ENCODE measurements at regions not wholly inside any gene's neighbourhood (a gene's known extent, or its start where the extent isn't known, plus 50 kb on each side); places are given as distances from the start of the nearest gene placed in this dataset.

- Mint-ChIP-seq H3K4me1 (no peaks in the 10 kb centered on the region), H3K9me3 (ENCODE audit: low read depth) (no peaks in the 10 kb centered on the region), H3K27ac (no peak overlapping the region), H3K27me3 (no peaks in the 10 kb centered on the region), H3K36me3 (ENCODE audit: low read depth) (no peaks in the 10 kb centered on the region), H3K4me3 (no peak overlapping the region)
- ChIA-PET CTCF (no interaction called here), POLR2A (interaction anchor here (0.7 kb wide), 1 partner anchor 163 kb away, joined by 5 read pairs; no protein-coding TSS in a partner anchor)
- ATAC-seq, result no peak
- intact Hi-C loops (cut with DNase I, micrococcal nuclease), result no loop called here
- DNase-seq, result no peak
Measured at GRCh38 chr1:110281363-110282290, 57.5 kb upstream of the RBM15 start.

GRCh38 chr1:110282395-110282794 is 56.8 kb upstream of the RBM15 start:
- Mint-ChIP-seq H3K4me3 (no peak overlapping the region), H3K9me3 (ENCODE audit: low read depth) (no peaks in the 10 kb centered on the region), H3K27ac (no peak overlapping the region), H3K36me3 (ENCODE audit: low read depth) (no peaks in the 10 kb centered on the region), H3K4me1 (no peaks in the 10 kb centered on the region), H3K27me3 (no peaks in the 10 kb centered on the region)
- DNase-seq (no peak), ATAC-seq (no peak)
- CTCF ChIA-PET, result no interaction called here
- intact Hi-C loops (cut with DNase I, micrococcal nuclease), result no loop called here
- POLR2A ChIA-PET, result no interaction called here

DNA sequence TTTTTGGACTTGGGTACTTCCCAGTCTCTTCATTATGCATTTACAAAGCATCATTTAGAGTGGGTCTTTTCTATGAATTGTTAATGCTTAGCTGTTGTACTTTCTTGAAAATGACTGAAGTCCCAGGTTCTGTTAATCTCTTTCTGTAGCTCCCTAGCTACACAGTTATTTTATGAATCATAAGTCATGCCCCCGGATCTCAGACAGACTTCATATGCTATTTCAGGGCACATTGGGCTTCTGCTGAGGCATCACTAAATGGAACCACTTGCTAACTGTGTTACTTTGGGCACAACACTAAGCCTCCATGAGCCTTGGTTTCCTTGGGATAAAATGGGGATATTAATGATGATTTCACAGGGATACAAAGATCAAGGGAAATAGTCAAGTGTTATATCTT is 55.5 kb upstream of the RBM15 start:
- no peak overlapping the region for H3K27ac Mint-ChIP-seq
- intact Hi-C loops (cut with DNase I, micrococcal nuclease), result no loop called here
- DNase-seq, result no peak
- H3K36me3 Mint-ChIP-seq (ENCODE audit: low read depth), result no peaks in the 10 kb centered on the region
- no peak overlapping the region for H3K4me3 Mint-ChIP-seq
- no peaks in the 10 kb centered on the region for H3K27me3 Mint-ChIP-seq
- no peaks in the 10 kb centered on the region for H3K4me1 Mint-ChIP-seq
- POLR2A ChIA-PET, result no interaction called here
- CTCF ChIA-PET, result interaction anchor here (0.7 kb wide), 1 partner anchor 177 kb away, joined by 4 read pairs; no protein-coding TSS in a partner anchor
- H3K9me3 Mint-ChIP-seq (ENCODE audit: low read depth), result no peaks in the 10 kb centered on the region
- peak; percentile 36 for ATAC-seq

- CTCF ChIA-PET, result interaction anchor here (0.6 to 1.4 kb wide), 3 partner anchors 73 to 82 kb away, joined by 3 read pairs; no protein-coding TSS in a partner anchor
- DNase-seq (no peak), ATAC-seq (no peak)
- intact Hi-C loops (cut with DNase I, micrococcal nuclease), result no loop called here
- no peaks in the 10 kb centered on the region for H3K36me3 Mint-ChIP-seq (ENCODE audit: low read depth)
- H3K9me3 Mint-ChIP-seq (ENCODE audit: low read depth), result no peaks in the 10 kb centered on the region
- no peaks in the 10 kb centered on the region for H3K27me3 Mint-ChIP-seq
- no peaks in the 10 kb centered on the region for H3K4me1 Mint-ChIP-seq
- no peak overlapping the region for H3K4me3 Mint-ChIP-seq
- POLR2A ChIA-PET, result interaction anchor here (1.0 kb wide), 1 partner anchor 49 kb away, joined by 3 read pairs; no protein-coding TSS in a partner anchor
- no peak overlapping the region for H3K27ac Mint-ChIP-seq
Measured at GRCh38 chr1:110285316-110285715, 53.9 kb upstream of the RBM15 start.

DNA sequence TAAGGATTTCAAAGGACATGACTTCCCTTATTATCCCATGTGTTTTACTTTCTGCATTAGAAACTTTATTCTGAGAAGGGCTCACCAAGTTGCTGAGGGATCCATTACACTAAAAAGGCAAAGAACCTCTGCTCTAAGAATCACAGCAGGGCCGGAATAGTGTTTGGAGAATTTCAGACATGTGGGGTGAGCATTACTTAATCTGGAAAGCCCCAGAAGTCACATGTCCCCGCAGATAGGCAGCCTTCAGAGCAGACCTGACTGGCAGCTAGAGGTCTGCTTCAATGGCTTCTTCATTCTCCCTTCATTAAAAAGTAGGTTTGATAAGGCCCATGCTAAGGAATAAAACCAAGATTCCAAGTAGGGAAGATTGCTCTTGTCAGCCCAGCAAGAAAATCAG is 52.6 kb upstream of the RBM15 start:
- Mint-ChIP-seq H3K9me3 (ENCODE audit: low read depth) (no peaks in the 10 kb centered on the region), H3K4me1 (no peaks in the 10 kb centered on the region), H3K36me3 (ENCODE audit: low read depth) (no peaks in the 10 kb centered on the region), H3K27ac (no peak overlapping the region), H3K27me3 (no peaks in the 10 kb centered on the region), H3K4me3 (no peak overlapping the region)
- intact Hi-C loops (cut with DNase I, micrococcal nuclease), result no loop called here
- ATAC-seq (no peak), DNase-seq (no peak)
- CTCF ChIA-PET, result interaction anchor here (0.6 to 1.4 kb wide), 2 partner anchors 27 to 83 kb away, joined by 3 read pairs; no protein-coding TSS in a partner anchor
- POLR2A ChIA-PET, result no interaction called here

- ATAC-seq, result no peak
- no peaks in the 10 kb centered on the region for H3K36me3 Mint-ChIP-seq (ENCODE audit: low read depth)
- H3K27ac Mint-ChIP-seq, result no peak overlapping the region
- H3K4me1 Mint-ChIP-seq, result no peaks in the 10 kb centered on the region
- H3K4me3 Mint-ChIP-seq, result no peak overlapping the region
- DNase-seq, result no peak
- intact Hi-C loops (cut with DNase I, micrococcal nuclease), result no loop called here
- no peaks in the 10 kb centered on the region for H3K27me3 Mint-ChIP-seq
- H3K9me3 Mint-ChIP-seq (ENCODE audit: low read depth), result no peaks in the 10 kb centered on the region
- CTCF ChIA-PET, result interaction anchor here (1.1 to 1.4 kb wide), 2 partner anchors 20 to 79 kb away, joined by 3 read pairs; no protein-coding TSS in a partner anchor
- POLR2A ChIA-PET, result no interaction called here
Measured at GRCh38 chr1:110288111-110288510, 51.1 kb upstream of the RBM15 start.

All from activated CD4-positive, alpha-beta T cell treated with anti-CD3 and anti-CD28 coated beads for 36 hours (primary cell).